Heart right ventricle (tissue), 16 donors: ENCODE measurements at regions not wholly inside any gene's neighbourhood (a gene's known extent, or its start where the extent isn't known, plus 50 kb on each side); places are given as distances from the start of the nearest gene placed in this dataset.
"Not testable (repeated sequence)": the region's sequence is repeated elsewhere in the genome, so short reads cannot be mapped to it uniquely, and the experiment has no call there.

ENCODE experiments used
- ATAC-seq, 8 donors: fragments of 200-7000 bp; cut with Tn5 transposase; one replicate each; pipeline ENCODE4 v1.9.1; 2020; ENCODE audit warnings: mild to moderate bottlenecking in 8 of 8, moderate library complexity in 8 of 8, moderate number of reproducible peaks in 1 of 8
- DNase-seq, 2 donors: peaks; one replicate each; pipeline ENCODE4 v3.0.0-alpha.2; 2020
- H3K27ac ChIP-seq, 10 donors: fragments of 200-600 bp; sonication (generic) in 2 of 10; one replicate each; pipeline versions ENCODE4 v1.5.0 to v1.8.0; 2020 to 2022; ENCODE audit warnings: mild to moderate bottlenecking in 3 of 10
- H3K27me3 ChIP-seq, 7 donors: fragments of 200-600 bp; one replicate each; pipeline ENCODE4 v1.8.0; 2021 to 2022; ENCODE audit warnings: mild to moderate bottlenecking in 2 of 7
- H3K36me3 ChIP-seq, 9 donors: fragments of 200-600 bp; sonication (generic) in 1 of 9; one replicate each; pipeline versions ENCODE4 v1.5.0 to v1.8.0; 2020 to 2022; ENCODE audit warnings: mild to moderate bottlenecking in 2 of 9
- H3K4me1 ChIP-seq, 9 donors: fragments of 200-600 bp; sonication (generic) in 1 of 9; one replicate each; pipeline versions ENCODE4 v1.5.0 to v1.8.0; 2020 to 2022; ENCODE audit warnings: mild to moderate bottlenecking in 4 of 9
- H3K4me3 ChIP-seq, 10 donors: fragments of 200-600 bp; sonication (generic) in 2 of 10; one replicate each; pipeline versions ENCODE4 v1.5.0 to v1.8.0; 2020 to 2022; ENCODE audit warnings: mild to moderate bottlenecking in 7 of 10, moderate library complexity in 2 of 10
- H3K9me3 ChIP-seq, 11 donors: fragments of 200-600 bp in 10 of 11; sonication (generic) in 2 of 11; one replicate each; pipeline versions ENCODE4 v1.5.0 to v1.8.0; 2013 to 2022; ENCODE audit warnings: mild to moderate bottlenecking in 2 of 11, control low read depth in 1 of 11, moderate library complexity in 1 of 11
- CTCF ChIP-seq, 9 donors: fragments of 200-600 bp; sonication (generic) in 2 of 9; IDR thresholded peaks; one replicate each; pipeline versions ENCODE4 v1.5.0 to v1.8.0; 2021 to 2022; ENCODE audit warnings: antibody characterized with exemption in 9 of 9, mild to moderate bottlenecking in 5 of 9, moderate library complexity in 1 of 9
- WGBS, 2 donors: extraction: QIAGEN DNeasy Blood & Tissue Kit; methylation state at CpG; one replicate each; pipeline ENCODE4 v1.1.7; 2013; ENCODE audit warnings: inconsistent platforms in 1 of 2; 5-methylcytosine and 5-hydroxymethylcytosine counted together
- intact Hi-C, 10 donors: fragments of 100-400 bp; cut with DNase I; formaldehyde crosslinking; loops; one replicate each; pipeline versions ENCODE4 v1.11.1 to v1.14.2; 2022
- donor health status: Arrhythmogenic right ventricular cardiomyopathy.
- donor health status: ischemic (EF 13 %, LVEDD 7.1; RV severe dilation, severe dysfunction).
- donor health status: healthy with polysubstance abuse.
- donor health status: DM: no; HTN: yes; CAD: no.
- donor health status: DM: no; HTN: no; CAD: no.
- donor health status: ischemic (EF 25% LVEDD 6.9; RV normal size, moderate dysfunction).
- donor health status: ischemic (EF 25% LVEDD 5.7; RV mildly dilated, moderate dysfunction).
- donor health status: healthy.
- donor health status: DM: yes; HTN: yes; CAD: no.
- donor health status: Ischemic cardiomyopathy.
- donor health status: ischemic (EF 35%, LVEDD 5.7; RV mildly dilated, moderate dysfunction).
- donor health status: nonischemic (EF 11% LVEDD 7.7; RV severe dilation, severe dysfunction).
- donor health status: DM: yes; HTN: yes; CAD: no.
- donor health status: PGD.
- donor health status: ischemic (EF 29% LVEDD 5.4; RV normal size, mild dysfunction).
- donor health status: nonischemic (EF 23%, LVEDD 6.1; RV moderate dilation, normal function).

- 86 to 92% methylated on average over 1 of the region's 1 CpG for WGBS, 2 donors
- peaks cover 0 to 7% (median 0%) of the 10 kb centered on the region in 7 donors for H3K27me3 ChIP-seq
- intact Hi-C loops = loop anchor here in 5 of 10 donors (5.0 to 10.0 kb wide), 5 partner anchors 237 to 499 kb away; no protein-coding TSS in a partner anchor
- H3K36me3 ChIP-seq = no peaks in the 10 kb centered on the region
- H3K27ac ChIP-seq = no peak overlapping the region
- no peak for TF ChIP-seq CTCF (IDR thresholded peaks at IDR 0.05)
- no peaks in the 10 kb centered on the region for H3K4me1 ChIP-seq
- ATAC-seq (no peak), DNase-seq (no peak)
- no peak overlapping the region for H3K4me3 ChIP-seq
- H3K9me3 ChIP-seq = no peaks in the 10 kb centered on the region
Measured at GRCh38 chr11:42778193-42778592, 533.6 kb upstream of the API5 start.

- 70 to 73% methylated on average over 3 of the region's 3 CpGs for WGBS, 2 donors
- intact Hi-C loops = loop anchor here in 5 of 10 donors (5.0 to 10.0 kb wide), 5 partner anchors 235 to 498 kb away; no protein-coding TSS in a partner anchor
- no peaks in the 10 kb centered on the region for H3K27me3 ChIP-seq
- no peaks in the 10 kb centered on the region for H3K9me3 ChIP-seq
- DNase-seq = no peak
- no peaks in the 10 kb centered on the region for H3K4me1 ChIP-seq
- ATAC-seq = no peak
- H3K36me3 ChIP-seq = no peaks in the 10 kb centered on the region
- no peak for TF ChIP-seq CTCF (IDR thresholded peaks at IDR 0.05)
- no peak overlapping the region for H3K27ac ChIP-seq
- no peak overlapping the region for H3K4me3 ChIP-seq
Measured at GRCh38 chr11:42779555-42779954, 532.2 kb upstream of the API5 start.

- Histone ChIP-seq H3K27me3 (peaks cover 0 to 5% (median 0%) of the 10 kb centered on the region in 7 donors), H3K36me3 (no peaks in the 10 kb centered on the region), H3K9me3 (peaks cover 0 to 9% (median 0%) of the 10 kb centered on the region in 11 donors), H3K27ac (no peak overlapping the region), H3K4me1 (no peaks in the 10 kb centered on the region), H3K4me3 (no peak overlapping the region)
- intact Hi-C loops = no loop called here
- WGBS, 2 donors = 73 to 85% methylated on average over 1 of the region's 1 CpG
- ATAC-seq (no peak), DNase-seq (no peak)
- TF ChIP-seq CTCF (IDR thresholded peaks at IDR 0.05) = no peak
Measured at GRCh38 chr11:42786981-42787380, 524.8 kb upstream of the API5 start.

- H3K36me3 ChIP-seq, H3K4me3 ChIP-seq, H3K27me3 ChIP-seq, intact Hi-C loops, DNase-seq, H3K4me1 ChIP-seq, ATAC-seq, H3K27ac ChIP-seq: not testable (repeated sequence)
- peaks cover 0 to 16% (median 0%) of the 10 kb centered on the region in 11 donors for H3K9me3 ChIP-seq
- WGBS, 2 donors = 94 to 99% methylated on average over 2 of the region's 2 CpGs
Measured at GRCh38 chr11:42795483-42795882, 516.3 kb upstream of the API5 start.

- no peaks in the 10 kb centered on the region for H3K27me3 ChIP-seq
- no peaks in the 10 kb centered on the region for H3K4me1 ChIP-seq
- WGBS, 2 donors = 93 to 98% methylated on average over 4 of the region's 4 CpGs
- DNase-seq (no peak), ATAC-seq (no peak)
- intact Hi-C loops = no loop called here
- H3K9me3 ChIP-seq = peaks cover 0 to 8% (median 0%) of the 10 kb centered on the region in 11 donors
- TF ChIP-seq CTCF (IDR thresholded peaks at IDR 0.05) = no peak
- H3K36me3 ChIP-seq = no peaks in the 10 kb centered on the region
- H3K4me3 ChIP-seq = no peak overlapping the region
- no peak overlapping the region for H3K27ac ChIP-seq
Measured at GRCh38 chr11:42800041-42800440, 511.8 kb upstream of the API5 start.
